Upper lobe of left lung (tissue), 6 donors: ENCODE measurements at regions not wholly inside any gene's neighbourhood (a gene's known extent, or its start where the extent isn't known, plus 50 kb on each side); places are given as distances from the start of the nearest gene placed in this dataset.

Experiments used
- ATAC-seq, 2 donors: fragments of 200-7000 bp; cut with Tn5 transposase; one replicate each; pipeline ENCODE4 v1.9.1; 2022; ENCODE audit warnings: mild to moderate bottlenecking in 2 of 2, moderate library complexity in 2 of 2; ENCODE audit not compliant: low FRiP score in 2 of 2
- DNase-seq, 2 donors: peaks; one replicate each; pipeline ENCODE4 v3.0.0-alpha.2; 2019 to 2020
- H3K27ac ChIP-seq, 4 donors: fragments of 200-600 bp; sonication (generic); one replicate each; pipeline ENCODE4 v1.5.1; 2016 to 2019
- H3K27me3 ChIP-seq, 4 donors: fragments of 200-600 bp; sonication (generic); one replicate each; pipeline ENCODE4 v1.5.1; 2017 to 2019
- H3K36me3 ChIP-seq, 4 donors: fragments of 200-600 bp; sonication (generic); one replicate each; pipeline ENCODE4 v1.5.1; 2016 to 2019
- H3K4me1 ChIP-seq, 4 donors: fragments of 200-600 bp; sonication (generic); one replicate each; pipeline ENCODE4 v1.5.1; 2018 to 2019
- H3K4me3 ChIP-seq, 4 donors: fragments of 200-600 bp; sonication (generic); one replicate each; pipeline ENCODE4 v1.5.1; 2017 to 2019; ENCODE audit warnings: mild to moderate bottlenecking in 2 of 4, moderate library complexity in 1 of 4
- H3K9me3 ChIP-seq, 4 donors: fragments of 200-600 bp; sonication (generic); one replicate each; pipeline ENCODE4 v1.5.1; 2018 to 2019
- EP300 ChIP-seq, 4 donors: sonication (generic); formaldehyde crosslinking; IDR thresholded peaks; one replicate each; pipeline ENCODE4 v1.5.1; 2017; ENCODE audit warnings: antibody characterized with exemption in 4 of 4, control low read depth in 2 of 4
- POLR2A ChIP-seq, 4 donors: fragments of 450-650 bp; IDR thresholded peaks; one replicate each; pipeline ENCODE4 v1.5.1; 2016 to 2017; ENCODE audit warnings: antibody characterized with exemption in 4 of 4, mild to moderate bottlenecking in 2 of 4
- POLR2AphosphoS5 ChIP-seq, 2 donors: sonication (generic); formaldehyde crosslinking; IDR thresholded peaks; one replicate each; pipeline ENCODE4 v1.5.1; 2017; ENCODE audit warnings: antibody characterized with exemption in 2 of 2
- WGBS, 2 donors: methylation state at CpG; one replicate each; pipeline ENCODE4 v1.1.5; 2017 to 2018; 5-methylcytosine and 5-hydroxymethylcytosine counted together
- TF ChIP-seq, protein P1 (sequence below), 6 experiments: fragments of 450-650 bp in 4 of 6; fragments of 200-600 bp in 2 of 6; sonication (generic) in 2 of 6; IDR thresholded peaks; one replicate each; pipeline ENCODE4 v1.5.1; 2016 to 2019; ENCODE audit warnings: antibody characterized with exemption in 6 of 6
- donor health status: DM: no; HTN: no; CAD: no; lungs with moderate emphysema.
- donor health status: DM: no; HTN: yes; CAD: no; lungs with severe emphysema.

DNA sequence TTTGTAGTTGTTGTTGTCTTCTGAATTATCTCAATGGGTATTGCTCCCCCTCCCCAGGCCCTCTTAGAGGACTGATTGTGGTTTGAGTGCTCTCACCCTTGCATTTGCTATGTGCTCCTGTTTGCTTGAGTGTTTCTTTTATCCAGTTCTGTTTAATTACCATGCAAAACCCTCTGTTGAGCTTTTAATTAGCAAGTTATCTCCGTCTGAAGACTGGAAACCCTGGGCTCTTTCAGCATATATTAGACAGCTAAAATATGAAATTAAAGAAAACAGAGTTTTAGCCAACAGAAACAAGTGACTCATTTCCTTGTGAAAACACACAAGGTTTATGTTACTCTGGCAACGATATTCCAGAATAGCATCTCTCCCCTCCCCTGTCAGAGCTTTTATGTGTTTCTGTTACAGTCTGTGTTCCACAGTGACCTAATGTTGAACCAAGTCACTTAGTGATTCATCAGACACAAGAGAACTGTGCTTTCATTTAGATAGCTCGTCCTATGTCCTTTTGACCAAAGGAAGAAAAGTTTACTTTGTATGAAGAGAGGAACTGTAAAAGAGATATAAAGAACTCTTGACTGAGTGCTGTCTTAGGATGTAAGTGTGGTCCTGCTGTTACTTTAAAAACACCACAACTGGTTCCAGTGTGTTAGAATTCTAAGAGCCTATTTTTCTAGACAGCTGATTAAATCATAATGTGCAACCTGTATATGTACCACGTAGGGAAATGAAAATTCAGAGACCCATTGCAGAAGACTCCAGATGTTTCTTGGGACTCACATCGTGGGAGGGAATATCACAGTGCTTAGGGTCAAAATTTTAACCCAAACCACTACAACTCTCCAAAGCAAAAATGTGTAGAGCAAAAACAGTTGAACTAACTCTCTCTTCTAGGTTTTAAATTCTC, 172.8 kb upstream of the RBMS1 start:
- peak; percentile 81 to 99 for ATAC-seq
- Histone ChIP-seq H3K36me3 (no peaks in the 10 kb centered on the region), H3K4me3 (no peak overlapping the region), H3K27ac (peak overlapping the region; percentile 4 to 64 (median 50)), H3K9me3 (no peaks in the 10 kb centered on the region), H3K4me1 (peaks cover 0 to 13% (median 8%) of the 10 kb centered on the region in 4 donors), H3K27me3 (no peaks in the 10 kb centered on the region)
- WGBS, 2 donors, result 20 to 31% methylated on average over 5 of the region's 5 CpGs
- peak in 1 of 4 donors; percentile 12 for TF ChIP-seq EP300 (IDR thresholded peaks at IDR 0.05)
- TF ChIP-seq, protein P1, sequence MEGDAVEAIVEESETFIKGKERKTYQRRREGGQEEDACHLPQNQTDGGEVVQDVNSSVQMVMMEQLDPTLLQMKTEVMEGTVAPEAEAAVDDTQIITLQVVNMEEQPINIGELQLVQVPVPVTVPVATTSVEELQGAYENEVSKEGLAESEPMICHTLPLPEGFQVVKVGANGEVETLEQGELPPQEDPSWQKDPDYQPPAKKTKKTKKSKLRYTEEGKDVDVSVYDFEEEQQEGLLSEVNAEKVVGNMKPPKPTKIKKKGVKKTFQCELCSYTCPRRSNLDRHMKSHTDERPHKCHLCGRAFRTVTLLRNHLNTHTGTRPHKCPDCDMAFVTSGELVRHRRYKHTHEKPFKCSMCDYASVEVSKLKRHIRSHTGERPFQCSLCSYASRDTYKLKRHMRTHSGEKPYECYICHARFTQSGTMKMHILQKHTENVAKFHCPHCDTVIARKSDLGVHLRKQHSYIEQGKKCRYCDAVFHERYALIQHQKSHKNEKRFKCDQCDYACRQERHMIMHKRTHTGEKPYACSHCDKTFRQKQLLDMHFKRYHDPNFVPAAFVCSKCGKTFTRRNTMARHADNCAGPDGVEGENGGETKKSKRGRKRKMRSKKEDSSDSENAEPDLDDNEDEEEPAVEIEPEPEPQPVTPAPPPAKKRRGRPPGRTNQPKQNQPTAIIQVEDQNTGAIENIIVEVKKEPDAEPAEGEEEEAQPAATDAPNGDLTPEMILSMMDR (IDR thresholded peaks at IDR 0.05), result no peak
- no peak for TF ChIP-seq POLR2A (IDR thresholded peaks at IDR 0.05)
- TF ChIP-seq POLR2AphosphoS5 (IDR thresholded peaks at IDR 0.05), result peak in 1 of 2 donors; percentile 57
- no peak for DNase-seq

DNA sequence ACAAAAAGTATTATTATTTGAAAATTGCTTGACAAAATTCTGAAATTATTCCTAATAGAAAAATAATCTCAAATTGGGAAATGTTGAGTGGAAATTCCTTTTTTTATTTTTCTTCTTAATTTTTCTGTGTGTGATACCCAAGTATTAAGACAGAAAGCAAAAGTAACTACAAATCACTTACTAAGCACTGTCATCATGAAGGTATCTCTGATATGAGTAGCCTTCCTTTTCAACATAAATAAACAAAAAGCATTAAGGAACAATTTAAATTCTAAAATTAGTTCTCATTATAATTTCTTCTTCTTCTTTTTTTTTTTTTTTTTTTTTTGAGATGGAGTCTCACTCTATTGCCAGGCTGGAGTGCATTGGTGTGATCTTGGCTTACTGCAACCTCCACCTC, 174.2 kb upstream of the RBMS1 start:
- no peak for ATAC-seq

DNA sequence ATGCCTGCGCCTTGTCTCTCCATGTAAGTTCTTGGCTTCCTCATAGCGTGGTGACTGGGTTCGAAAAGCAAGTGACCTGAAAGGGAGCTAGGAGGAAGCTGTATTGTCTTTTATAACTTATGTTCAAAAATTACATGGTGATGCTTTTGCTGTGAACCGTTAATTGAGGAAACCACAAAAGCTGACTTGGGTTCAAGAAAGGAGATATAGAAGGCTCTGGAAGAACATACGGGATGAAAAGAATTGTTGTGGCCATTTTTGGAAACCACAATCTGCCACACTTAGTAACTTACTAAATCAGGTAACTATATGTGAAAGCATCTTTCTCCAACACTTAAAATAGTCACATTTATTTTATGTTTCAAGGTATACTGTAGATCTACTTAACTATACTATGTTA, 177.0 kb upstream of the RBMS1 start:
- TF ChIP-seq, protein P1 (IDR thresholded peaks at IDR 0.05), result no peak
- TF ChIP-seq POLR2A (IDR thresholded peaks at IDR 0.05) (no peak), POLR2AphosphoS5 (IDR thresholded peaks at IDR 0.05) (no peak), EP300 (IDR thresholded peaks at IDR 0.05) (no peak)
- ATAC-seq (no peak), DNase-seq (no peak)
- H3K36me3 ChIP-seq, result no peaks in the 10 kb centered on the region
- no peak overlapping the region for H3K4me3 ChIP-seq
- no peaks in the 10 kb centered on the region for H3K9me3 ChIP-seq
- peaks cover 0 to 13% (median 8%) of the 10 kb centered on the region in 4 donors for H3K4me1 ChIP-seq
- WGBS, 2 donors, result 79 to 82% methylated on average over 5 of the region's 5 CpGs
- H3K27me3 ChIP-seq, result no peaks in the 10 kb centered on the region
- H3K27ac ChIP-seq, result no peak overlapping the region

More for the DNA sequence above, 174.2 kb upstream of the RBMS1 start:
- peaks cover 0 to 13% (median 8%) of the 10 kb centered on the region in 4 donors for H3K4me1 ChIP-seq
- peak overlapping the region in 1 of 4 donors; percentile 54 for H3K27ac ChIP-seq
- DNase-seq, result no peak
- no peak overlapping the region for H3K4me3 ChIP-seq
- no peaks in the 10 kb centered on the region for H3K9me3 ChIP-seq
- no peaks in the 10 kb centered on the region for H3K36me3 ChIP-seq
- TF ChIP-seq EP300 (IDR thresholded peaks at IDR 0.05) (no peak), POLR2AphosphoS5 (IDR thresholded peaks at IDR 0.05) (no peak), POLR2A (IDR thresholded peaks at IDR 0.05) (no peak)
- TF ChIP-seq, protein P1 (IDR thresholded peaks at IDR 0.05), result no peak
- no peaks in the 10 kb centered on the region for H3K27me3 ChIP-seq

DNA sequence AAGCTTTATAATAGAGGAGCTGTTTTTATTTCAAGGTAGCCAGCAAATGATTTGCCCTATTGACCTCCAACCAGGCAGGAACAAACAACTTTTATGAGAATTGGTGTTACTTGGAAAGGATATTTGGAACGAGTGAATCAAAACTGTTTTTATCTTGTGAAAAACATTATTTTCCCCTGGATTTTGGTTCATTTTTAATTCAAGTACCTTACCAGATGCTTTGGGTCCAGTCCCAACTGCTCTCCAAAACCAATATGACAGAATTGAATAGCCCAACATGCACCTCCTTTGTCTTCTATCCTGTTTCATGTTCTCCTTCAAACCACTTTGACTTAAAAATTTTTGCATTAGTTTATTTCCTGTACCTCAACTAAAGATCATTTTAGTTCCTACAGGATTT, 178.6 kb upstream of the RBMS1 start:
- DNase-seq (no peak), ATAC-seq (no peak)
- H3K27ac ChIP-seq, result no peak overlapping the region
- H3K36me3 ChIP-seq, result no peaks in the 10 kb centered on the region
- no peak overlapping the region for H3K4me3 ChIP-seq
- TF ChIP-seq, protein P1 (IDR thresholded peaks at IDR 0.05), result no peak
- TF ChIP-seq EP300 (IDR thresholded peaks at IDR 0.05) (no peak), POLR2AphosphoS5 (IDR thresholded peaks at IDR 0.05) (no peak), POLR2A (IDR thresholded peaks at IDR 0.05) (no peak)
- WGBS, 2 donors, result 88 to 95% methylated on average over 1 of the region's 1 CpG
- peaks cover 0 to 4% (median 0%) of the 10 kb centered on the region in 4 donors for H3K4me1 ChIP-seq
- H3K27me3 ChIP-seq, result no peaks in the 10 kb centered on the region
- no peaks in the 10 kb centered on the region for H3K9me3 ChIP-seq
